ENCODE measurements at regions not wholly inside any gene's neighbourhood (a gene's known extent, or its start where the extent isn't known, plus 50 kb on each side); places are given as distances from the start of the nearest gene placed in this dataset.
"Not testable (repeated sequence)": the region's sequence is repeated elsewhere in the genome, so short reads cannot be mapped to it uniquely, and the experiment has no call there.

DNA sequence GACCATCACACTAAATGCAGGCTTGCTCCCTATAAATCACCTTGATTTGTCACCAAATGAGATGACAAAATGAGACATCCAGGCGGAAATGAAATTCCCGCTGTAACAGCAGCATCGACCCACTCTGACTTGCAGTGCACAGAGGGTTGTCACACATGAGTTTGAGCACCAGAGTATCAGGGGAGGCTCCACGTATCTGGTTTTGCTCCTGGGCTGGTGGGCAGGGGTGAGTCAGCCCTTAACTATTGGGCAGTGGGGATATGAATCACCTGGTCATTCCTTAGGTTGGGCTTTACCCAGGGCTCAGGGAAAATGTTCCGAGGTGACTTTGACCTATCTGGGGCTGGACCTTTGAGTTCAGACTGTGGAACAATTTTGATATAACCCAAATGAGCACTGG, 245.2 kb upstream of the CCL2 start:
- DNase-seq (ENCODE audit: low read depth in 2 of 2): no peak

DNA sequence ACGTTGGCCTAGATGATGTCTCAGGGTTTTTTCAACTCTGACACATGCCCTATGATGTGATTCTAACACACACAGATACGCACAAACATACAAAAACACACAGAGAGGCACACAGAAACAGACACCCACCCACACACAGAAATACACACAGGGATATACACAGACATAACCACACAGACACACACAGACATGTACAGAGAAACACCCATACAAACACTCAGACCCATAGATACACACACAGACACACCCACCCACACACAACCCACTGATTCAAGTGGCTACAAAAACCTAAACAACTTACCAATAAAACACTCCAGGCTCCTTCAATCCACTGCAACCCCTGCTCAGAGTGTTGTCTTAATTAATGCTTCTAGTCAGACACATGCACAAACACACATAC, 244.6 kb upstream of the CCL2 start:
- no peak for DNase-seq (ENCODE audit: low read depth in 2 of 2)

DNA sequence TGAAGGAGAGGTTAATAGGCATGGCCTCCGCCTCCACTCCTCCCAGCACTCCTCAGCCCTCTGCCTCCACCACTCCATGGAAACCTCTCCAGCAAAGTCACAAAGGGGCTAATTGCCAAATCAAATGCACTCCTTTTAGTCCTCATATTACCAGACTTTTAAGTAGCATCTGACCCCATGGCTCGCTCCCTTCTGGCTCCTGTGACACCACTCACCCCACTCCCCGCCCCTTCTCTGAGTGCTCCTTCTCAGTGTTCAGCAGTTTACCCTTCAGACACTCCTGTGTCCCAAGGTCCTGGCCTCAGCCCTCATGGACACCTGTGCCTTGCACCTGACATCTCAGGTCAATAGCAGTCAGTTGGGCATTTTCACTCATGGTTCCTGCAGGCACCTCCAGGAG, 243.5 kb upstream of the CCL2 start:
- no peak for DNase-seq (ENCODE audit: low read depth in 2 of 2)

DNA sequence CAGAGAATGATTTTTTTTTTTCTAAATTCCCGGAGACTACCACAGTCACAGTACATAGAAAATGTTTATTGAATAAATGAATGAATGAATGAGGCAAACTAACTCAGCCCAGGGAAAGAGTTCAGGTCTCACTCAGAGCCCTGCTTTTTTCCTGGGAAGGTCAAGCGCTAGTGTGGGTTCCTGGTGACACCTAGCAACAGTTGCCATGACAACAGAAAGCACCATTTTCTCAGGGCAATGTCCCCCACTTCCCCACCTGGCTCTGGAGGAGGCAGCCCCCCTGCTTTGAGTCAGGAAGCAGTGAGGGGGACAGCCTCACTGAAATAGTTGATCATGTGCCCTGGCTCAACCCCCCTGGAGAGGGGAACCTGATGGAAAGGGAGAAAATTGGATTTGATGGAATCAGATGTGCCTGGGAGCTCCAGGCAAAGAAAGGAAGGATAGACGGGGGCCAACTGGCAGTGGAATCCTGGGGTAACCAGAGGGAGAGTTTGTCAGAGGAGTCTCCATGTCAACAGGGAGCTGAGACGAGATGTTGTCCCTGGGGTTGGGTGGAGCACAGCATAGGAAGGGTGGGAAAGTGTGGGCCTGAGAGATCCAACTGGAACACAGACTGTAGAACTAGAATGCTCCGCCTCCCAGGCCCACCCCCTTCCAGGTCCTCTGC, 242.2 kb upstream of the CCL2 start:
- DNase-seq (ENCODE audit: low read depth in 2 of 2): no peak

DNA sequence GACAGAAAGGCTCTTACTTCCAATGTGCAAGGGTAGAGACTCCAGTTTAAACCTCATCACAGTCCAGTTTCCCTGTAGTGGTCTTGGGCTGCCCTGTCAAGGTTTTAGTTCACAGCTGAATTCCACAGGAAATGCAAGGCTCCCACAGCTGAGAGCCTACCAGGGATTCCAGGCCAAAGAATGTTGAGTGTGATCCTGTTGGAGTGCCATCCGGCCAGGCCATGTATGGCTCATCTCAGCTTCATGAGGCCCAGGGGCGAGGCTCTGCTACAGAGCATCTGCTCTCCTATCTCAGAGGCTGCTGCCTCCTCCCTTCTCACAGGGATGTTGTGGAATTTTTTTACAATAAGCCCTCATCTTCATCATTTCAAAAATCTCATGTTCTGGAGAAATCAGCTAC, 239.8 kb upstream of the CCL2 start:
- no peak for DNase-seq (ENCODE audit: low read depth in 2 of 2)

DNA sequence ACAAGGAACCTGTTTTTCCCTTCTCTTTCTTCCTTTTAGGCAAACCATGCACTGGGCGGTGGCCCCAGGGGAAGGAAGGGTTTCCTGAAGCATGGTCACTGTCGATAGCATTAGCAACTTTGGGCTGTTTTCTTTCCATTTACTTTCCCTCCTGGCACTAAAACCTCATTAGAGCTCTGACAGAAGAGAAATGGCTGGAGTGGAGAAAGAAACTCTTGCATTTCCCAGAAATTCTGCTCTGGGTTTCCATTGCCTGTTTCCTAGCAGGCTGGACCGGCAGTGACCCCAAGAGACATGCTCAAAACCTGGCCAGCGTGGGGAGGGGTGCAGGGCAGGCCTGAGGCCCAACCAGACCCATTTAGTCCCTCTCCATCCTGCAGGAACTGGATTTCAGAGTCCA, 230.7 kb upstream of the CCL2 start:
- no peak for DNase-seq (ENCODE audit: low read depth in 2 of 2)

DNA sequence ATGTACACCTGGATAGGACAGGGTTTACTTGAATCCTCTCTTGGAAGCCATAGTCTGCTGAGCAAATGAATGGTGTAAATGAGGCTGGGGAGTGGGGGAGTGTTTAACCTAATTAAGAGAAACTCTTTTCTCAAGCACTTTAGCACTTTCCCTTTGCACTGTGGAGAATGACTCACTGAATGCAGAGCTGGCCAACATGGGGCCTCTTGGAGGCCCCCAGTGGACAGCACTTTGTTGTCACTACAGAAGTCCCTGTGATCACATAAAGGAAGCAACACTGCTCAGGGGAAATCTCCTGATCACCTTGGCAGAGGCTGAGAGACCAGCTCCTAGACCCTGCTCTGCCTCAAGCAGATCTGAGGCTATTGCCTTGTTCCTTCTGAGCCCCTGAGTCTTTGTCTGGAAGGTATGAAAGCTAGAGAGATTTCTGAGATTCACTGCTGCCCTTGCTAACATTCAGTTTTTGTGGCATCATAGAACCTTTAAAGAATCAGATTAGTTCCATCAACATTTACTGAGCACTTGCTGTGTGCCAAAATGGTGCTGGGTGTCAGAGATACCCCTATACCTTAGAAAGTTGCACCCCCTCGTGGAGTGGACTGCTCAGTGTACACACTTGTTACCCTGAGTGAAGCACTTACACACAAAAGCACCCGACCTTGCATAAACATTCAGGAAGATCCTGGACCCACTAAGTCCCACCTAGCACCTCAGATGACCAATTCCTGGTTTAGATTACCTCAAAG, 230.1 kb upstream of the CCL2 start:
- no peak for DNase-seq (ENCODE audit: low read depth in 2 of 2)

DNA sequence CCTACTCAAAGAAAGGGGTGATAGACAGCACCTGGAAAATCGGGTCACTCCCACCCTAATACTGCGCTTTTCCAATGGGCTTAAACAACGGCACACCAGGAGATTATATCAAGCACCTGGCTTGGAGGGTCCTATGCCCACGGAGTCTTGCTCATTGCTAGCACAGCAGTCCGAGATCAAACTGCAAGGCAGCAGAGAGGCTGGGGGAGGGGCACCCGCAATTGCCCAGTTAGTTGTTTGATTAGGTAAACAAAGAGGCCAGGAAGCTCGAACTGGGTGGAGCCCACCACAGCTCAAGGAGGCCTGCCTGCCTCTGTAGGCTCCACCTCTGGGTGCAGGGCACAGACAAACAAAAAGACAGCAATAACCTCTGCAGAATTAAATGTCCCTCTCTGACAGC, 224.5 kb upstream of the CCL2 start:
- DNase-seq (ENCODE audit: low read depth in 2 of 2): not testable (repeated sequence)

DNA sequence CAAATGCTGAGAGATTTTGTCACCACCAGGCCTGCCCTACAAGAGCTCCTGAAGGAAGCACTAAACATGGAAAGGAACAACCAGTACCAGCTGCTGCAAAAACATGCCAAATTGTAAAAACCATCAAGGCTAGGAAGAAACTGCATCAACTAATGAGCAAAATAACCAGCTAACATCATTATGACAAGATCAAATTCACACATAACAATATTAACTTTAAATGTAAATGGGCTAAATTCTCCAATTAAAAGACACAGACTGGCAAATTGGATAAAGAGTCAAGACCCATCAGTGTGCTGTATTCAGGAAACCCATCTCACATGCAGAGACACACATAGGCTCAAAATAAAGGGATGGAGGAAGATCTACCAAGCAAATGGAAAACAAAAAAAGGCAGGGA, 222.8 kb upstream of the CCL2 start:
- not testable (repeated sequence) for DNase-seq (ENCODE audit: low read depth in 2 of 2)

DNA sequence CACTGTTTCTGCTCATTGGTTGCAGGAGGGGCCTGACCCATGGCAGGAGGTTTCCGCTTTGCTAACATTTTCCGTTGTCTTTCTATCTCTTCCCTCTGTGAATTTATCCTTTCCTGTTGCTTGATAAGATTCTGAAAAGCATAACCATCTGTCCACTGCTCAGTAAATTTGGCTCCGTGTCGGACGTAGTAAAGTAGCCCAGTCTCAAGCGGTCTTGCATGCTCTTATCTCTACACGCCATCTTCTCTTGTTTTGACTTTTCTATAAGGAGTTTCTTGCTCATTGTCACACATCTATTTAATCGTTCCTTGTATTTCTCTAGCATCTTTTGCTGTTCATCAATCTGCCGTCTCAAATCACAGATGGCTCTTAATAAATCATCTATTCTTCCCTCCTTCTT, 216.3 kb upstream of the CCL2 start:
- not testable (repeated sequence) for DNase-seq (ENCODE audit: low read depth in 2 of 2)

DNA sequence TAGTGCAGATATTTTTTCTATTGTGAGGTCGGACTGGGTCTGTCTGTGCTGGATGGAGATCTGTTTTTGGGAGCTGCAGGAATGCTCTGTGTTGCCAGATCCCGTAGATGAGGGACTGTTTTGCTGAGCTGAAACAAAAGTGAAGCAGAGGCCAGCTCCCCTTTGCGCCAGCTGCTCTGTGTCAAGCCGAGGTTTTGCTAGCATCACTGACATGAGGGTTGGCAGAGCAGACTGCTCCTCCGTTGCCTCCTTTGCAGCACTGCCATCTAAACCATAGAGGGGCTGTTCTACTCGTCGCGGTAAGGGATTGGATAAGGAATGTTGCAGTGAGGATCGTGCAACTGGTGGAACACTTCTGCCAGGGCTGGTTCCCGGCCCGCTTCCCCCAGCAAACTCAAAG, 215.9 kb upstream of the CCL2 start:
- DNase-seq (ENCODE audit: low read depth in 2 of 2): not testable (repeated sequence)

DNA sequence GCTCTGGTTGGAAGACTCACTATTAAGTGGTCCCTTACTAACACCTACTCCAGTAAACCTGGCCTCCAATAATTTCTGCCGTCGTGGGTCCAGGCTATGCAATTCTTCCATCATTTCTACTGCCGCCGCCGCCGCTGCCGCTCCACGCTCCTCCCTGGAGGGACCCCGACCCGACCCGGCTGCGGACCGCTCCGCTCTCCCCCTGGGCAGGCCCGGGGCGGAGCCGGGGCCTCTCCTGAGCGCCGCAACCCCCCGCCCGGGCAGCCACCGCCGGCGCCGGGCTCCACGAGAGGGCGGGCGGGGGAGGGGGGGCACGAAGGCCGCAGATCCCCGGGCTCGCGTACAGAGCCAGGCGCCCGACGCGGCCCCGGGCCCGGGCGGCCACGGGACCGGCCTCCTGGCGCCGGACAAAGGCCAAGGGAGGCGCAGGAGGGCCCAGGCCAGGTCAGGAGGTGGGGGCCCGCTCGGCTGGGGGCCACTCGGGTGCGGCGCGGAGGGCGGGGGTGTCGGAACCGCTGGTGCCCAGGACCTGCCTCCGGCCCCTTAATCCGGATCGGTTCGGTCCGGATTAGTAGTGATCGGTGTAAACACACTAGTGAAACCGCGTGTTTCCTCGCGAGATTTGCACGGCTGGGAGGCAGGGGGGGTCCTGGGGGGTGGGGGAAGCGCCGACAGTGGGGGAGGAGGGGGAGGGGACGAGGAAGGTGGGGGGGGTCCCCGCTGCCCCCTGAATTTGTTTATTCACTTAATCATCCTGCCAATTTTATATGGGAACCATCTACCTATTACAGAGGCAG, 215.1 kb upstream of the CCL2 start:
- DNase-seq (ENCODE audit: low read depth in 2 of 2): not testable (repeated sequence)

DNA sequence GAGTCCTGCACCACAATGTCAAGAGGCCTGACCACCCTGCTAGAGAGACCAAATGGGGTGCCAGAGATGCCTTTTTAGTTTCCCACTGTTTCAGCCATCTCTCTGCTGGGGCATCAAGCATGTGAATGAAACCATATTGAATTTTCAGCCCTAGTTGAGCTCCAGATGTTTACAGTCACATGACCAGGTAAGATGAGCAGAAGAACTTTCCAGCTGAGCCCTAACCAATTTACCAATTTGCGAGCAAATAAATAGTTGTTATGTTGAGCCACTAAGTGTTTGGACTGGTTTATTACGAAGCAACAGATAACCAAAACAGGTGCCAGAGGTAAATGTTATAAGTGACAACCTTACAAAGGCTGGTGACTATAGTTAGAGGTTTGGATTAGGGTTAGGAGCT, 209.1 kb upstream of the CCL2 start:
- no peak for DNase-seq (ENCODE audit: low read depth in 2 of 2)

DNA sequence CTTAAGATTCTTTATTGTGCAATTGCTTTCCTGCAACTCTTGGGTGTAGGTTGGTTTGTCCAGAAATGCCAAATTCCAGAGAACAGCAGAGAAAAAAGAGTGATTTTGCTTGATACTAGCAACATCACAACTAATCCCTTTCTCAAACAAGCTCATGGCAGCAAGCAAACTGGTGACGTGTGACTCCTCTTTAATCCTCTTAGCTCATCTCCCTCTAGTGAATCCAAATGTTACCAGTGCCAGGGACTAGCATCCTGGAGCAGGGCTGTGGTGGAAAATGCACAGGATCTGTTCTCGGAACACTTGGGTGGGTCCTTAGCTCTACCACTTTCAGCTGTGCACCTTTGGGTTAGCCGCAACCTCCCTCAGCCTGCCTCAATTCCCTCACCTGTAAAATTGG, 204.0 kb upstream of the CCL2 start:
- DNase-seq (ENCODE audit: low read depth in 2 of 2): no peak

DNA sequence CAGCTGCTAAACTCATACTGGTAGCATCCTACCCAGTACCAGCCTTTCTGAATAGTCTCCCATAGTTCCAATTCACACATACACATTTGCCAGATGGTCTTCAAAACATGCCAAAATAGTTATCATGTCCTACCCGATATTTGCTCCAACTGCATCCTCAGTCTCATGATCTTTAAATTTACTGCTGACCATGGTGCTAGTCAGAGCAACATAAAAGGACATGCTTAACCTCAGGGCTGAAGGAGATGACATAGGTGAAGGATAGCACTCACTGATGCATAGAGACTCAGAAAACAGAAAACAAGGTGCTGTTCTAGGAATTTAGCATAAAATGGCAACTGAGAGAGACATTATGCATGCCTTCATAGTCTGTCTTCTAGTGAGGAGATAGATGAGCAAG, 200.6 kb upstream of the CCL2 start:
- no peak for DNase-seq (ENCODE audit: low read depth in 2 of 2)

DNA sequence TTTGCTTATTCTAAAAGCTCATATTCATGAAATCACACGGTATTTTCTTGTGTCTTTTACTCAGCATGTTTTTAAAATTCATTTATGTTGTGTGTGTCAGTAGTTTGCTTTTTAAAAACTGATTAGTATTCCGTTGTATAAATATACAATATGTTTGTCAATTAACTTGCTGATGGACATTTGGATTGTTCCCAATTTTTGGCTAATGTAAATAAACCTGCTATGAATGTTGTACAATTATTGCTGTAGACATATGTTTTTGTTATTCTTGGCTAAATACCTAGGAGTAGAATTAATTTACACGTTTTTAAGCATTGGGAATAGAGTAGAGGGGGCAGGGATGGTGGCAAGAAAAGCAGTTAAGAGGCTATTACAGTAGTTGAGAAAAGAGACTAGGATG, 199.5 kb upstream of the CCL2 start:
- no peak for DNase-seq (ENCODE audit: low read depth in 2 of 2)

DNA sequence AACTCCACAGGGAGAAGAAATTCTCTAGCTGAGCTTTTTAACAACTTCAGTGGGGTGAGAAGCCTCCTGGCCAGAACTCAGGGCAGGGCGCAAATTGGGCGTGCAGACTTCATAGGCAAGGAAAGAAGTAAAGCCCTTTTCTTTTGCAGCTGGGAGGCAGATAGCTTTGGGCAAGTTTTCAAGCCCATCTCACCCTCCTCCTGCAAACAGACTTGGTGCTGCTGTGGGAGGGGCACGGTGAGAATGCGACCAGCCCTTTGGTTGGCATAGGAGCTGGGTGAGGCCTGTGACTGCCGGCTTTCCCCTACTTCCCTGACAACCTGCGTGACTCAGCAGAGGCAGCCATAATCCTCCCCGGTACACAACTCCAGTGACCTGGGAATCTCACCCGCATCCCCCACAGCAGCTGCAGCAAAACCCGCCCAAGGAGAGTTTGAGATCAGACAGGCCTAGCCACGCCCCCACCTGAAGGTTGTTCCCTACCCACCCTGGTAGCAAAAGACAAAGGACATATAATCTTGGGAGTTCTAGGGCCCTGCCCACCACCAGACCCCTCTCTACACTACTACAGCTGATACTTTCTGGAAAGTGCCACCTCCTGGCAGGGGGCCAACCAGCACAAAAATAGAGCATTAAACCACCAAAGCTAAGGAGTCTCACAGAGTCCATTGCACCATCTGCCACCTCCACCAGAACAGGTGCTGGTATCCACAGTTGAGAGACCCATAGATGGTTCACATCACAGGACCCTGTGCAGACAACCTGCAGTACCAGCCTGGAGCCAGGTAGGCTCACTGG, 195.5 kb upstream of the CCL2 start:
- no peak for DNase-seq (ENCODE audit: low read depth in 2 of 2)

DNA sequence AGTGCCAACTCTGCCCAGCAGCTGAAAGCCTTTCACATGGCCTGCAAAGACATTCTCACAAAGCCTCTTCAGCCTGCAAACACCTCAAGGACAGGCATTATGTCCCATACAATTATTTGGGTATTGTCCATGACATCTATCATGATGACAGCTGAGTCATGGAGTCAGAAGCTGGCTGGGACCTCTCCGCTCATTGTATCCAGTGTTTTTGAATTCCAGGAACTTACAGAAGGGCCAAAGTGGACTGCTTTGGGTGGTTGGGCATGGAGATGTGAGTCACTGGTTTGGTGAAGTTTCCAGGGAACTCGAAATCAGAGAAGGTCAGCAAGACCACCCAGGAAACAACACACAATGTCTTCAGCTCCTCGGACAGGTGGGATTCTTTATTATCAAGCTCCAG, 188.6 kb upstream of the CCL2 start:
- DNase-seq (ENCODE audit: low read depth in 2 of 2): no peak

DNA sequence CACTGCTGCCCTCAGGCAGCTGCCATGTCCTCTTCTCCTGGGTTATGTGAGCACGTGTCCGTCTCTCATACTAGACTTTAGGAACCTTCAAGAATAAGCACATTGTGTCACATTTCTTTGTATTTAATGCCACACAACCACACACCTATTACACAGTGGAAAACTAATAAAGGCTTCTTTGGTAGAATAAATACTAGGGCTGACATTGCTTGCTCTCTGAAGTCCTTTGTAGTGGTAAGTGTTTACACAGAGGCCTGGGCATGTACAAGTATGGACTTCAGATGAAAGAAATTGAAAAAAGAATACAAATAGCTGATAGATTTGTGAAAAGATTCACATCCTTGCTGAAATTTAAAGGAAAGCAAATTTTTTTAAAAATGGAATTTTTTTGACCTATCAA, 188.1 kb upstream of the CCL2 start:
- DNase-seq (ENCODE audit: low read depth in 2 of 2): no peak

DNA sequence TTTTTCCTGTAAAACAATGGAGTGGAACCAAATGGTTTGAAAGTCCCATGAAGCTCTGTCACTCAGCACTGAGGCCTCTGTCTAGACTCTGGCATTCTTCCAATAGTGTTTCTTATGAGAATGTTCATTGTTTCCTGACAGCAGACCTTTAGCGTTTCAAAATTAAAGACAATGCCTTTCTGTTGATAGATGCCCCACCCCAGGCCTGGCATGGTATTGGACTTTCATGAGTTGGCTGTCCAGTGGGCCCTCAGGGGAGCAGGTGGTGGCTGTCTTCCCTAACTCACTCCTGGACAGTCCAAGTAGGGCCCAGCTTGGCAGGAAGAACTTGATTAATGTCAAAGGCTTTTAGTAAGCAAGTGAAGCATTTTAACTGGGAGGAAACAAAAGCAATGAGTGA, 186.5 kb upstream of the CCL2 start:
- no peak for DNase-seq (ENCODE audit: low read depth in 2 of 2)

DNA sequence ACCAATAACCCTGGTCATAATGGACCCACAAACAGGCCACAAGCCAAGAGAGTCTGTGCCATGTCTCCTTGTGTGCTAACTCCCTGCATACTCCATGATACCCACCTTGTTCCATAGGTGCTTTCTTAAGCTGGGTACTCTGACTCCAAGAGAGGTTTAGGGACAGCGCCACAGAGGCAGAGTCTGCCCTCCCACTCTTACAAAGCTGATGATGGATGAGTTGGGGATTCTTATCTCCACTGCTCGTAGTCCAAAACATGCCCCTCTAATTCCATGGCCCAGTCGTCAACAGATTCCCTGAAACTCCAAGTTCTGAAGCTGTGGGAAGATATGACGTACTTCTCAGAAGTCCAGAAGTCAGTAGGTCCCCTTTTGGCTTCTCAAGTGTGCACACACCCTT, 184.4 kb upstream of the CCL2 start:
- no peak for DNase-seq (ENCODE audit: low read depth in 2 of 2)

DNA sequence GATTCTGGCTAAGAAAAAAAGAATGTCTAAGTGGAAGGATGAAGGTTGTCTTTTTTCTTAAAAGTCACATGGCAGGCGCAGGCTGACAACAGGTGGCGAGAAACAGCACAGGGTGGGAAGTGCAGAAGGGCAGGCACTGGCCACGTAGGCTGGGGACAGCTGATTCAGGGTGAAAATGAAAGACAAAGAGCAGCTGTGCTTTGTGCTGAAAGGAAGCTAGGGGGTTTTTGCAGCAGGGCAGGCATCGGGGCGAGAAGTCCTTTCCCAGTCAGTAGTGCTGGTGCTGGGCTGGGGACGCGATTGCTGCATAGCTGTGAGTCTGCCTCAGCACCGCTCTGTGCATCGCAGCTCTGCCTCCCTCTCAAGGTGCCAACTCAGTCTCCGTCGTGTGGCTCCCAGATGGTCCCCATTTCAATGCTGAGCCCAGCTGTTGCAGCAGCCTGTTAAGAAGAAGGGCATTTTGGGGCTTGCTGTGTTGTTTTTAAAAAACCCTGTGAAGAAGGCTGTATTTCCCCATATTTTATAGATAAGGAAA, 183.1 kb upstream of the CCL2 start:
- no peak for DNase-seq (ENCODE audit: low read depth in 2 of 2)

Data from stimulated activated CD8-positive, alpha-beta memory T cell treated with anti-CD3 and anti-CD28 coated beads, Interleukin-15, amount 100 ng/mL, for 48 hours (primary cell).